HUDEP-2 (cell line): ENCODE measurements at regions not wholly inside any gene's neighbourhood (a gene's known extent, or its start where the extent isn't known, plus 50 kb on each side); places are given as distances from the start of the nearest gene placed in this dataset.

ENCODE experiments used
- DNase-seq, 76 experiments: peaks; one replicate each; lab custom pipeline; 2025; ENCODE audit not compliant: unreplicated experiment in 76 of 76; lab: John Stamatoyannopoulos, UW

DNA sequence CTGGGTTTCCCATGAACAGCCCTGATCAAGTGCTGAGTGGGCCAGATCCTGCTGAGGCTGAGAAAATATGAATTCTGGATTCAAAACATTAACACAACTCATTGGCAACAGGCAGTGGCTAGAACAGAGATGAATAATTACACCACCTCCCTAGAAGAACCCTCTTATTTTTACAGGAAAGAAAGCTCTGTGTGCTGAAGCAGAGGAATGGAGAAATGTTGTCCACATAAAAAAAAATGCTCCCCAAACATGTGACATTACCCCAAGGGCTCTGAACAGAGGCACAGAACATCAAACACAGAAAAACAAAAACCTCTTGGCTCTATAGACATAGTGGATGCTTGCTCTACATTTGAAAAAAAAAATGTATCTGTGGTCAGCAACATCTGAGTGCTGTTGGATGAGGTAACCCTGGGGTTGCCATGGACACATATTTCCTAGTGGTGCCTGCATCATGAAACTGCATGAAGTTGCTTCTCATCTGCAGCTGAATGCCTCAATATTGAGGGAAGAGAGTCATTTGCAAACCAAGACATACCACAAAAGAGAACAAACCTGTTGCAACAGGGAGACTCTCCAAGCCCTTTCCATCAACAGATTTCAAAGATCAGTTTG is 98.8 kb downstream of the SNX19 start:
- DNase-seq: no peak

DNA sequence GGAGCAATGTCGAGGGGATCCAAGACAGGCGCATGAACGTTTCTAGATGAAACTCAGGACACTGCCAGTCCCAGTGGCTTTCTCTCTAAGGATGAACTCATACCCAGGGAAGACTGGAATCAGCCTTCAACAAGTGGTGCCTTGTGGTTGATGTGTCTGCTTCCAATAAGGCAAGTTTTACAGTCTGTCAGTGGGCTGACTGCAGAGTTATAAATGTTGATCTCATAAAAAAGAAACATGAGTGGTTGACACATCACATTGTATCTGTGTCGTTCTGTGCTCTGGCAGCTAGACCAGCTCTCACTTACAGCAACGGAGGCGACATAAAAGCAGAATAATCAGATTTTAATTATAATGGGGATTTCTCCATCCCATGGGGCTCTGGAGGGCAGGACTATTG is 96.7 kb downstream of the SNX19 start:
- DNase-seq: no peak
